ENCODE measurements at regions not wholly inside any gene's neighbourhood (a gene's known extent, or its start where the extent isn't known, plus 50 kb on each side); places are given as distances from the start of the nearest gene placed in this dataset.

GRCh38 chr2:190129421-190130199, 67.1 kb upstream of the MSTN start:
- TF ChIP-seq POU5F1 (IDR thresholded peaks at IDR 0.05; ENCODE audit: borderline replicate concordance, low read depth, low read length, partially characterized antibody) (no peak), MYNN (IDR thresholded peaks at IDR 0.05) (no peak), MYNN (CRISPR knock-in tag; IDR thresholded peaks at IDR 0.05) (no peak), ATF3 (IDR thresholded peaks at IDR 0.05) (no peak), ATF3 (CRISPR knock-in tag; conservative IDR thresholded peaks at IDR 0.05) (no peak), GATAD2A (IDR thresholded peaks at IDR 0.05) (no peak), RBBP5 (IDR thresholded peaks at IDR 0.05; ENCODE audit: borderline replicate concordance, insufficient read depth, low read length, poor library complexity, severe bottlenecking) (no peak), EP300 (IDR thresholded peaks at IDR 0.05; ENCODE audit: low read length) (no peak), ZNF282 (CRISPR knock-in tag; IDR thresholded peaks at IDR 0.05) (no peak), CC2D1A (IDR thresholded peaks at IDR 0.05) (no peak), USF2 (CRISPR knock-in tag; IDR thresholded peaks at IDR 0.05) (no peak), ZBED1 (IDR thresholded peaks at IDR 0.05) (no peak), RCOR1 (IDR thresholded peaks at IDR 0.05; ENCODE audit: borderline replicate concordance in 1 of 2, low read depth in 2 of 2, low read length in 2 of 2) (no peak), ZNF785 (CRISPR knock-in tag; IDR thresholded peaks at IDR 0.05) (no peak)
